GM21390 (cell line): ENCODE measurements at regions not wholly inside any gene's neighbourhood (a gene's known extent, or its start where the extent isn't known, plus 50 kb on each side); places are given as distances from the start of the nearest gene placed in this dataset.

ENCODE experiments used
- ATAC-seq: cut with Tn5 transposase; IDR thresholded peaks from one replicate; pipeline ENCODE4 v1.9.1; 2021; ENCODE audit not compliant: unreplicated experiment

DNA sequence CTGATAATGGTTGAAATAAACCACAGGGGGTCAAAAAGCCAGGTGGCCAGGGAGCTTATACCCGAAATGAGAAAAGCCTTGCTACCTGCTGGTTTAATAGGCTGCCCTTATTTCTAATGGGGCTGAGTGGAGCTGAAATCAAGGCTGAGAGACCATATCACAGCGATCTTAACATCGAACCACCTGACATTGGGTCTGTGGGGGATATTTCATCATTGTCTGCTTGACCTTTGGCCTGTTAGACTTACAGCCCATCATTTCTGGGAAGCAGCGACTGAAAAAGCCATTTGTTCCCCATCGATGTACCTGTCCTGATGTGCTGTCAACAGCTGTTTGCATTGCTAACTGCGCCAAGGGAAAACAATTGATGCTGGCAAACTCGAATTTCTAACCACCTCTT is 199.7 kb upstream of the SLC14A2 start:
- ATAC-seq, result no peak

DNA sequence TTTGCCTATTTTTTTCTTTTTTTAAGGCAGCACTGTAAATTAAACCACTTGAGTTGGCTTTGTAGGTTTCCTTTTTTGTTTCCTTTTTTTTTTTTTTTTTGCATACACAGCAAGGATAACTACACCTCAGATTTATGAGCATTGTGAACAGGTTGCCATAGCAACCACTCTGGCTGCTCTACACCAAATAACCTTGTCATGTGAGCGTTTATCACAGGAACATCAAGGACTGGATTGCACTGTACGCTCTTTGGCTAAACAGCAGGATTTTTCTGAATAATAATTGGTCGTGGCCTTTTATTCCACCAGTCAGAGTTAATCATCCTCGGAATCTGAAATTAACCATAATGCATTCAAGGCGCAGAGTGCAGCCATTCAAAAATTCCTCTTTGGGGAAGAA is 199.1 kb upstream of the SLC14A2 start:
- ATAC-seq, result no peak

GRCh38 chr18:45417392-45417791 is 197.9 kb upstream of the SLC14A2 start:
- ATAC-seq, result no peak

DNA sequence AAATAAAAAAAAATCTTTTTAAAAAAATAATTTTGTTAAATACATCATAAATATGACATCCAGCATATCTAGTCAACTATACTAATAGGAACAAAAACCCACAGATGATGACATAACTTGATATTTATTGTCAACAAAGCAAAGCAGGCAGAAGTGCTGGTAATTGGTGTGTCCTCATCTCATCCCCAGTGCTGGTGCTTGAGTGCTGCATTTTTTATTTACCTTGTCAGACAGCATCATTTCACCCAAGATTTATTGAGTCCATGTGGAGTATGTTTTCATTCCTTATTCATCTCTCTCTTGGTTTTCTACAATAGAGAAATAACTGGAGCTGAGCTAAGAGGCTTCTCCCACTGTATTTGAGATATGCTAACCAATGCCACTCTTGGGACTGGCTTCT is 191.6 kb upstream of the SLC14A2 start:
- ATAC-seq, result no peak

DNA sequence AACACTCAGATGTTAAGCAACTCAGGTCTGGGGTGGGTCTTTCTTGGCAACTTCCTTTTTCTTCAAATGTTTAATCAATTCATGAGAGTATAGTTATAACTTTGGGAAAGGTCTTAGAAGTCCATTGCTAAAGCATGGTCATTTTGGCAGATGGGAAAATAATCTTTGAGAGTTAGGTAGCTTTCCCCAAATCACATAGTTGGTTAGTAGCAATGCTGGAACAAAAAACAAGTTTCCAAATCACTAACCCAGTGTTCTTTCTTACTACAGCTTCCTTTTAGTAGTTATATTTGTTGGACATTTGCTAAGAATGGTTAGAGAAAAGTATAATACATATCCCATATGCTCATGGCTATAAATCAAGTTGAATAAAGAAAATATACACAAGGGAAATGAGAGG is 185.2 kb upstream of the SLC14A2 start:
- no peak for ATAC-seq

- no peak for ATAC-seq
These were observed 179.5 kb upstream of the SLC14A2 start for GRCh38 chr18:45435810-45436209.

- no peak for ATAC-seq
These were observed 177.9 kb upstream of the SLC14A2 start for GRCh38 chr18:45437366-45437765.

- ATAC-seq, result no peak
These were observed 175.2 kb upstream of the SLC14A2 start for GRCh38 chr18:45439851-45440645.

GRCh38 chr18:45441110-45441847 is 174.0 kb upstream of the SLC14A2 start:
- ATAC-seq, result no peak

DNA sequence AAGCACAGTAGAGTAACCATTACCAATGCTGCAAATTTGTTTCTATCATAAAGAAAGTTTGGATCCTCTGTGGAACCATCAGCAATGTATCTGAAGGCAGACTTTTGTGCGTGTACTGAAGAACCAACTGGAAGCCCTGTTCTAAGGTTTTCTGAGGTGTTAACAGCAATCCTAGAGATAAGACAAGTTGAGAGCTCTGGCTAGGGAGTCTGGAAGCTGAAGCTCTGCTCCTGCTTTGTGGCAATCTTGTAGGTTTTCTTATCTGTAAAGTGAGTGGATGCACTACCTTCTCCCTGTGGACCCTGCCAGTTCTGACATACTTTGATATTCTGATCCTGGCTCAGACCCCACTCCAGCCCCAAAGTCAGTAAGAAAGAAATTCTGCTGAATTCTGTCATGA is 171.2 kb upstream of the SLC14A2 start:
- no peak for ATAC-seq

- ATAC-seq, result no peak
These were observed 167.7 kb upstream of the SLC14A2 start for GRCh38 chr18:45447355-45448265.

DNA sequence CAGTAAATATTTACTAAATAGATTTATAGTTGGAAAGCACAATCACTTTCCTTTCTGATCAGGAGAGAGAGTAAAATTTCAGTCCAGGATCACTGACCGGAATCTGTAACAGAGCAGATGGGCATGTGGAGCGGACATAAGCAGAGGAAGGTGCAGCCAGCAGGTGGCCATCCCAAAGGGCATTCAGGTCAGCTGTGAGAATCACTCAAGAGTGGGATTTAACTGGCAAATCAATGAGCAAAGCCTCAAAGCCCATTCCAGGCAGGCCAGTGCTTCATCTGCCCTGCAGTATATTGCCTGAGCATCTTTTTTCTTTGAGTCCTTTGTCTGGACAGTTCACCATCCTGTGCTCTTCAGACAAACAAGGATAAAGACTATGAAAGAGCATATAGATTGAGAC is 166.4 kb upstream of the SLC14A2 start:
- no peak for ATAC-seq

- no peak for ATAC-seq
These were observed 165.7 kb upstream of the SLC14A2 start for GRCh38 chr18:45449418-45450227.

GRCh38 chr18:45456090-45457021 is 158.9 kb upstream of the SLC14A2 start:
- no peak for ATAC-seq

DNA sequence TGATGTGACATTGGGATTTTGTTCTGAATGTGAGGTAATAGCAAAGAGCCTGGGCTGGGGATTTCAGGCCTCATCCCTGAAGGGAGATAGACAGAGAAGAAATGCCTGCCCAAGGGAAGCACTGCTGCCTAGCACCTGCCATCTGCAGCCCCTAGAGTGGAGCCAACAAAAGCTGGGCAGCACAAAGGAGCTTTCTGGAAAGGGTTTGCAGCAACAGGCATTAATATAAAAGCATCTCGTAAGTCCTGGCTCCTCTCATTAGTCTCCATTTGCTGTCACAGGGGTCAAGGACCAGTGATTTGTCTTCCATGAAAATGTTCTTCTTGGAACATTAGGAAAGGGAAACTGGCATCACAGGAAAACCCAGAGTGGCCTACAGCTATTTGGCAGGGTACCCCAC is 157.2 kb upstream of the SLC14A2 start:
- no peak for ATAC-seq

DNA sequence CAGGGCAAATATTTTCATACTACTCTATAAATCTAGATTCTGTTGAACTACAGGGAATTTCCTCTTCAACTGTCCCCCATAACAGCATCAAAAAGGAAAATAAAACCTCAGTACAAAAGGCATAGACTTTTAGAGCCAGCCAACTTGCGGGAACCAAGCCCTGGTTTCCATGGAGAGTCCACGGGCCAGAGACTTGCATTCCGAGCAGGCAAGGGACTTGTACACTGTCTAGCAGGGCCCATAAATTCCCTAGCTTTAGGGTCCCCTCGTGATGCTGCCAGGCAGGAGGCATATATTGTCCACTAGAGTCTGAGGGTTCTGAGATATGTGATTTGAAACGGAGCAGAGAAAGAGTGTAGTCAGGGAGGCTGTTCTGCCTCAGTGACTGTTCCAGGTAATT is 153.1 kb upstream of the SLC14A2 start:
- ATAC-seq, result no peak

- no peak for ATAC-seq
These were observed 151.8 kb upstream of the SLC14A2 start for GRCh38 chr18:45463451-45463850.

DNA sequence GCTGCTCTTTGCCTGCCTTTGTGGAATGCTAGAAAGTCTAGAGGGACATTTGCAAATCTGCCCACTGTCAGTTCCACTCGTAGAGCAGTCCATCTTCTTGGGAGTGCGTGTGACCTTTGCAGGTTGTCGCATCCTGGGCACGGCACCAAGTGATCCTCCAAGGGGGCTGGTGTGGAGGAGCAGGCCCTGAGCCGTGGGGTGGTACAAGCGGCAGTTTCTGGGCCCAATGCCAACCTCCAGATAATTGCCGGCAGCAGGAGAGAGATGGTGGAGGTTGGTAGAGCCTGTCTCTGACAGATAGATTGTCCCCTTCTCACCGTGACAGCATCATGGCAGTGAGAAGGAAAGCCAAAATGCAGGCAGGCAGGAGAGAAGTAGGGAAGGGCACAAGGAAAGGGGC is 150.7 kb upstream of the SLC14A2 start:
- ATAC-seq, result no peak

DNA sequence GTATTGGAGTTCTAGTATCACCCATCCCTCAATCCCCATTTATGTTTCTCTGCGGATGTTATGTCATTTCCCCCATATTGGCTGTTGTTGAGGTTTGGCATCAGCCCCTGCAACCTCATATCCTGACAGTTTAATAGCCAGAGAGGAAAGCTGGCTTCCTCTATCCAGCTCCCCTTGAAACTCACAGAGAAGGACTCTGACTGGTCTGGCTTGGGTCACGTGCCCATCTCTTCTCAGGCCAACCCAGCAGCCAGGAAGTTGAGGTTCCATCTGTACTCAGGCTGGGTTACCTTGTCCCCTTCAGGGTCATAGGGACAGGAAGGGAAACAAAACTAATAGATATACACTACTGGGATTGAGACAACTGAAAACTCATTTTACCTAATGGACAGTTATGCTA is 148.0 kb upstream of the SLC14A2 start:
- no peak for ATAC-seq

GRCh38 chr18:45467945-45468344 is 147.3 kb upstream of the SLC14A2 start:
- no peak for ATAC-seq
